GM23248 (cell line): ENCODE measurements at regions not wholly inside any gene's neighbourhood (a gene's known extent, or its start where the extent isn't known, plus 50 kb on each side); places are given as distances from the start of the nearest gene placed in this dataset.

Experiments
- EZH2 ChIP-seq: fragments of 200-600 bp; sonication (generic); IDR thresholded peaks from 2 replicates; pipeline ENCODE4 v1.6.1; 2018; ENCODE audit warnings: antibody characterized with exemption, mild to moderate bottlenecking; ENCODE audit not compliant: insufficient read depth, poor library complexity, severe bottlenecking
- EZH2phosphoT487 ChIP-seq: fragments of 200-600 bp; sonication (generic); IDR thresholded peaks from 2 replicates; pipeline ENCODE4 v1.6.1; 2018; ENCODE audit warnings: antibody characterized with exemption, moderate library complexity, mild to moderate bottlenecking, low read depth; ENCODE audit not compliant: insufficient read depth

DNA sequence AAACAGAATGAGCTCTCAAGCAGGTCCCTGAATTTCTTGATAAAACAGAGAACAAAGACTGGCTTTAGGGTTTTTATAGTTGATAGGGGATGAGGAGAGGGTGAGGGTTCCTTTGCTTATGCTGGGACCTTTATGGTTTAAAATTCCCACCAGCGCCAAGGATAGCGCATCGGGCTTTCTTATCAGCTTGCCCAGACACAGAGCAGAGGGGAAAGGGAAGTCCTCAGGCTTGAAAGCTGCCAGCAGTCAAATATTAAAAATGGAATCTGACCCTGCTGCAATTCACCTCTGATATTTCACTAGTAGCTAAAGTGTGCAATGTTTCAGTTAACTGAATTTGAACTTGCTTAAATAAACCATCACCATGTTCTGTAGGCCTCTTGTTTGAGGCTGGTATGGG is 55.0 kb upstream of the EPHA3 start:
- TF ChIP-seq EZH2 (no peak), EZH2phosphoT487 (no peak)
